AG08396 (cell line): ENCODE measurements at regions not wholly inside any gene's neighbourhood (a gene's known extent, or its start where the extent isn't known, plus 50 kb on each side); places are given as distances from the start of the nearest gene placed in this dataset.
A peak's percentile ranks its signal among the peaks of the same experiment; 100 is the strongest.
"Not testable (repeated sequence)": the region's sequence is repeated elsewhere in the genome, so short reads cannot be mapped to it uniquely, and the experiment has no call there.

Experiments used
- DNase-seq: peaks from one replicate; pipeline ENCODE4 v3.0.0; 2012; ENCODE audit warnings: low spot score, mixed read lengths

- peak; percentile 2 for DNase-seq
These were observed 465.3 kb upstream of the ARRDC3 start for GRCh38 chr5:91848453-91848852.

- DNase-seq: no peak
These were observed 458.3 kb upstream of the ARRDC3 start for GRCh38 chr5:91841423-91841822.

GRCh38 chr5:91840412-91840811 lies 457.3 kb upstream of the ARRDC3 start:
- no peak for DNase-seq

- DNase-seq: no peak
These were observed 456.6 kb upstream of the ARRDC3 start for GRCh38 chr5:91839721-91840120.

GRCh38 chr5:91839233-91839632 lies 456.1 kb upstream of the ARRDC3 start:
- no peak for DNase-seq

- DNase-seq: no peak
These were observed 447.3 kb upstream of the ARRDC3 start for GRCh38 chr5:91830361-91830953.

GRCh38 chr5:91825618-91826017 lies 442.5 kb upstream of the ARRDC3 start:
- no peak for DNase-seq

- no peak for DNase-seq
These were observed 441.3 kb upstream of the ARRDC3 start for GRCh38 chr5:91824406-91824805.

- DNase-seq: no peak
These were observed 437.8 kb upstream of the ARRDC3 start for GRCh38 chr5:91820874-91821273.

GRCh38 chr5:91816681-91817080 lies 433.6 kb upstream of the ARRDC3 start:
- DNase-seq: no peak

- DNase-seq: no peak
These were observed 414.5 kb upstream of the ARRDC3 start for GRCh38 chr5:91797576-91797975.

GRCh38 chr5:91794856-91795548 lies 411.9 kb upstream of the ARRDC3 start:
- no peak for DNase-seq

GRCh38 chr5:91794455-91794854 lies 411.3 kb upstream of the ARRDC3 start:
- no peak for DNase-seq

GRCh38 chr5:91787718-91788117 lies 404.6 kb upstream of the ARRDC3 start:
- DNase-seq: no peak

- DNase-seq: no peak
These were observed 394.6 kb upstream of the ARRDC3 start for GRCh38 chr5:91777671-91778070.

- DNase-seq: no peak
These were observed 393.1 kb upstream of the ARRDC3 start for GRCh38 chr5:91776249-91776648.

GRCh38 chr5:91770400-91770799 lies 387.3 kb upstream of the ARRDC3 start:
- DNase-seq: no peak

- DNase-seq: not testable (repeated sequence)
These were observed 374.3 kb upstream of the ARRDC3 start for GRCh38 chr5:91757383-91757782.

- DNase-seq: no peak
These were observed 371.9 kb upstream of the ARRDC3 start for GRCh38 chr5:91754990-91755389.

GRCh38 chr5:91744470-91744869 lies 361.4 kb upstream of the ARRDC3 start:
- DNase-seq: not testable (repeated sequence)

- no peak for DNase-seq
These were observed 359.4 kb upstream of the ARRDC3 start for GRCh38 chr5:91742550-91742949.

GRCh38 chr5:91741764-91742505 lies 358.8 kb upstream of the ARRDC3 start:
- no peak for DNase-seq

GRCh38 chr5:91730026-91730425 lies 346.9 kb upstream of the ARRDC3 start:
- no peak for DNase-seq
